Mammary epithelial cell (primary cell): ENCODE measurements at regions not wholly inside any gene's neighbourhood (a gene's known extent, or its start where the extent isn't known, plus 50 kb on each side); places are given as distances from the start of the nearest gene placed in this dataset.

Experiments used
- CTCF ChIP-seq, 2 donors: IDR thresholded peaks in 1 of 2; conservative IDR thresholded peaks in 1 of 2; 2 replicates each; pipeline ENCODE4 v1.5.1; 2011 to 2012; ENCODE audit warnings: inconsistent platforms in 2 of 2, low read length in 2 of 2, mild to moderate bottlenecking in 2 of 2, control low read depth in 1 of 2, low read depth in 1 of 2; ENCODE audit not compliant: insufficient read depth in 1 of 2; ENCODE audit errors: extremely low read depth in 1 of 2
- EZH2 ChIP-seq: IDR thresholded peaks from 2 replicates; pipeline ENCODE4 v1.6.1; 2012; ENCODE audit warnings: low read length, inconsistent platforms, borderline replicate concordance

GRCh38 chr14:27077710-27078109 is 479.9 kb upstream of the NOVA1 start:
- no peak for TF ChIP-seq EZH2
- TF ChIP-seq CTCF (conservative IDR thresholded peaks at IDR 0.05 in 1 of 2, IDR thresholded peaks at IDR 0.05 in 1 of 2; ENCODE audit: extremely low read depth in 1 of 2, insufficient read depth in 1 of 2, low read depth in 1 of 2, low read length in 2 of 2) = no peak
